HUES48 (cell line): ENCODE measurements at regions not wholly inside any gene's neighbourhood (a gene's known extent, or its start where the extent isn't known, plus 50 kb on each side); places are given as distances from the start of the nearest gene placed in this dataset.

ENCODE experiments used
- H3K27ac ChIP-seq: one replicate; pipeline ENCODE4 v1.7.0; 2013; ENCODE audit warnings: low read depth, low read length, inconsistent platforms
- H3K27me3 ChIP-seq: 2 replicates; pipeline ENCODE4 v1.6.1; 2013; ENCODE audit warnings: mild to moderate bottlenecking, low read length; ENCODE audit not compliant: control insufficient read depth, insufficient read depth
- H3K36me3 ChIP-seq: 2 replicates; pipeline ENCODE4 v1.6.1; 2013; ENCODE audit warnings: low read length; ENCODE audit not compliant: control insufficient read depth, insufficient read depth
- H3K4me1 ChIP-seq: 2 replicates; pipeline ENCODE4 v1.6.1; 2013; ENCODE audit warnings: mild to moderate bottlenecking, low read length; ENCODE audit not compliant: control insufficient read depth, insufficient read depth
- H3K4me3 ChIP-seq: 2 replicates; pipeline ENCODE4 v1.5.1; 2013; ENCODE audit warnings: mild to moderate bottlenecking, low read depth, low read length
- H3K9ac ChIP-seq: 2 replicates; pipeline ENCODE4 v1.6.1; 2013; ENCODE audit warnings: mild to moderate bottlenecking, low read depth, low read length, moderate library complexity
- H3K9me3 ChIP-seq: 2 replicates; pipeline ENCODE4 v1.6.1; 2013; ENCODE audit warnings: low read length; ENCODE audit not compliant: control insufficient read depth, insufficient read depth

DNA sequence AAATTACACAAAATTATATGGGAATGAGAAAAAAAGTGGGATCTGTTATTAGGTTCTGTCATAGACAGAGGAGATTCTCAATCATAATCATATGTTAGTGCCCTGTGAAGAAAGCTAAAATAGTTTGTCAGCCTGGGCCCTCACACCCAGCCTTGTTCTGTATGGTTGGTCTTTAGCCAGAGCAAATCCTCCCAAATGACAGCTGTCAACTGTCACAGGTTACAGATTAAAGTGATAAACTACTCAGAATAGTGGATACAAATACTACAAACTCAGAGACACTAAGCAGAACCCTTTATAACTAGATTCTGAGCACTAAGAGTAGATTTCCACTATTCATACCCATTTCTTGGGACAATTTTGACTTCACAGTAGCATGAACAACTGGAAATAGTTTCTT, 405.0 kb upstream of the MEF2C start:
- H3K27me3 ChIP-seq, result no peaks in the 10 kb centered on the region
- no peak overlapping the region for H3K9ac ChIP-seq
- H3K36me3 ChIP-seq, result no peaks in the 10 kb centered on the region
- H3K27ac ChIP-seq, result no peak overlapping the region
- H3K4me3 ChIP-seq, result no peak overlapping the region
- no peaks in the 10 kb centered on the region for H3K9me3 ChIP-seq
- no peaks in the 10 kb centered on the region for H3K4me1 ChIP-seq

- Histone ChIP-seq H3K36me3 (no peaks in the 10 kb centered on the region), H3K9me3 (no peaks in the 10 kb centered on the region), H3K27ac (no peak overlapping the region), H3K9ac (no peak overlapping the region), H3K4me1 (no peaks in the 10 kb centered on the region), H3K4me3 (no peak overlapping the region), H3K27me3 (no peaks in the 10 kb centered on the region)
Observed at GRCh38 chr5:89286320-89286719, 403.3 kb upstream of the MEF2C start.

GRCh38 chr5:89283728-89284493, 400.9 kb upstream of the MEF2C start:
- Histone ChIP-seq H3K36me3 (no peaks in the 10 kb centered on the region), H3K4me1 (no peaks in the 10 kb centered on the region), H3K9ac (no peak overlapping the region), H3K4me3 (no peak overlapping the region), H3K27me3 (no peaks in the 10 kb centered on the region), H3K27ac (no peak overlapping the region), H3K9me3 (no peaks in the 10 kb centered on the region)

DNA sequence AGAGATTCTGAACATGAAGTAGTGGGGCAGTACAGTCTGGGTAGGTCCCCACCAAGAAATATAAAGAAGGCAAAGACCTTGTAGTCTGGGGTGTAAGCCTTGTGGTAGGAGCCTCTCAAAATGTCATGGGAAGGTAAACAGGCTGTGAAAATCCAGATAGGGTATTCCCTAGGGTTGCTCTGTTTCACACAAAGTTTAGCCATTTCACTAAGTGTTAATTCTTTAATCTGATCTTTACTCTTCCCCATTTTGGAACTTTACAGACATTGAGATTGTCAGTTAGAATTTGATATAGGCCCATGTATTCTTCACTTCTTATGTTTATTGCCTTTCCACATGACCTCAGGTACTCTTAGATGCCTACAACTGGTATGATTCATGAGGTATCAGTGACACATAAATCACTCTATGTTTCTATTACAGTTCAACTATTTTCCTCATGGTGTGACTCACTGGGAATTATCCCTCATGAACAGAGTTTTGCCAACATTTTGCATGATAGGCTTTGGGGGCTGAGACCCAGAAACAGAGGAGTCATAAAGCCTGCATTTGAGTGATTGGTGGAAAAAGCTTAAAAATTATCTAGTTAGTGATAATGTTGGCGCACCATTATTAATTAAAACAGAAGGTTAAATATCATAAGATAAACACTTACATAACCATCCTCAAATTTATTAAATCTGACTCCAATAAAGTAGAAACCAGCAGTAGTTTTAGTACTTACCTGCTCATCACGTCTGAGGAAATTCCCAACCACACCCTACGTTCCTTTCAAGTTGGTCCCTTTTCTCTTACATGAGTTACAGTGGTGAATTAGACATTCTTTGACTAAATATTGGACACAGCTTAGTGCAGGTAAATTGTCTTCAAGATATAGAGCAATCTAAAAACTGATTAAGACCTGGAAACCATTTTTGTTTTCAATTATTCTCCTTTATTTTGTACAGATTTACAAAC, 399.8 kb upstream of the MEF2C start:
- Histone ChIP-seq H3K36me3 (no peaks in the 10 kb centered on the region), H3K9ac (no peak overlapping the region), H3K9me3 (no peaks in the 10 kb centered on the region), H3K27ac (no peak overlapping the region), H3K4me1 (no peaks in the 10 kb centered on the region), H3K4me3 (no peak overlapping the region), H3K27me3 (no peaks in the 10 kb centered on the region)

DNA sequence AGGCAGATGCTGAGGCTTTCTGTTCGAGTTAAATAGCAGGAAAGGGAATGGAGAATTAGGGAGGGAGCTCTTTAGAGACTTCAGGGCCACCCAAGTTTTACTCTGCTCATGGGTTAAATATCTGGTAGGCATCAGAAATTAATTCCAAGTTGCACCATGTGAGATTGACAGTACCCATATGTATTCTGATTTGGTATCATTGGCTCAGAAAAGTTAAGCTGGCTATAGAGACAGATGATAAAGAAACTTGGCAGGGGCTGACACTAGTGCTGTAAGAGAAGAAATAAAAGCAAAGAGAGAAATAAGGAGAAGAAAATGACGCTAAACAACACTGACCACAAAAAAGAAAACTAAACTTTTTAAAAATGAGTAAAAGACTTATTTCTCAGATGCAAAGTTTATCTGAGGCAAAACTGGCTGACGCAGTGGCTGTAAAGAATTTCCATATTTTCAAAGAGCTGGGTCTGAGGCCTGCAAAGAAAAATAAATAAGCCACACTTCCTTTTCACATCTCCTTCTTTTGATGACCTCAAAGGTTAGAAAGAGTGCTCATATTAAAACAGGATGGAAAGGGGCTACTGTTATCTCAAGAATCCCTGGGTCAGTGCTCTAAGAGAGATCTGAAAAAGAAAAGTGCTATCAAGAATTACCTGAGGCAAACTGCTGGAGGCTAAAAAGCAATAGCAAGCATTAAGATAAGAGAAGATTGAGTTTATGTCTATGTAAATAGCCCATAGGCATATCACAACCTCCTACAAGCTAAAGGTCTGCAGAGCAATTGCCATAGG, 399.0 kb upstream of the MEF2C start:
- Histone ChIP-seq H3K4me1 (no peaks in the 10 kb centered on the region), H3K9ac (no peak overlapping the region), H3K27ac (no peak overlapping the region), H3K9me3 (no peaks in the 10 kb centered on the region), H3K4me3 (no peak overlapping the region), H3K36me3 (no peaks in the 10 kb centered on the region), H3K27me3 (no peaks in the 10 kb centered on the region)

- Histone ChIP-seq H3K27ac (no peak overlapping the region), H3K4me1 (no peaks in the 10 kb centered on the region), H3K9me3 (no peaks in the 10 kb centered on the region), H3K9ac (no peak overlapping the region), H3K36me3 (no peaks in the 10 kb centered on the region), H3K4me3 (no peak overlapping the region), H3K27me3 (no peaks in the 10 kb centered on the region)
Observed at GRCh38 chr5:89281211-89281610, 398.2 kb upstream of the MEF2C start.

- H3K27me3 ChIP-seq, result no peaks in the 10 kb centered on the region
- no peak overlapping the region for H3K4me3 ChIP-seq
- no peak overlapping the region for H3K27ac ChIP-seq
- H3K36me3 ChIP-seq, result no peaks in the 10 kb centered on the region
- H3K9me3 ChIP-seq, result no peaks in the 10 kb centered on the region
- H3K9ac ChIP-seq, result no peak overlapping the region
- H3K4me1 ChIP-seq, result no peaks in the 10 kb centered on the region
Observed at GRCh38 chr5:89280103-89281037, 397.4 kb upstream of the MEF2C start.

DNA sequence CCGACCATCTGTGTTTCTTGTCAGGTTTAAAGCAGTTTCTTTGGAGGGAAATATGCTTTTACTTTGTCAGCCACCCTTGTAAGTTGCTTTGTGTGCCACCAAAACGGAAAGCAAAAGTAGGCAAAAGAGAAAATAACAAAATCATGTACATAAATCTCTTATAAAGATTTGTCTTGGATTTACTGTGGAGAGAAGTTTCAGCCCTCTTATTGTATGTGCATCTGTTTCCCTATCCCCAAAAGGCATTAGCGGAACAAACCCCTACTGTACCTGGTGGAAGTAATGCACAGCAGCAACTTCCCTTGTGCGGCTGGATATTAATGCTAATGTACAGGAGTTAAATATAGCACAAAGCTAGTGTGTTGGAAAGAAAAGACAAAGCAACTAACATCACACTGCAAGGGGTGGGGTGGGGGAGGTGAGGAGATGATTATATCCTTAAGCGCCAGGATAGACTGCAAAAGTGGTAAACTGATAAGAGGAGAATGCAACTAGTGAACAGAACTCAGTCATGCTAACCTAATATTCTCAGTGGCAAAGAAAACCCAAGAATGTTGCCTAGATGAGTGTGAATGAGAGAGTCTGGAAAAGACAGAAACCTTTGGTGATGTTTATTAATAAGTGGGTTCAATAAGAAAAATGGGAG, 396.5 kb upstream of the MEF2C start:
- Histone ChIP-seq H3K4me1 (no peaks in the 10 kb centered on the region), H3K9me3 (no peaks in the 10 kb centered on the region), H3K4me3 (no peak overlapping the region), H3K27ac (no peak overlapping the region), H3K36me3 (no peaks in the 10 kb centered on the region), H3K27me3 (no peaks in the 10 kb centered on the region), H3K9ac (no peak overlapping the region)

DNA sequence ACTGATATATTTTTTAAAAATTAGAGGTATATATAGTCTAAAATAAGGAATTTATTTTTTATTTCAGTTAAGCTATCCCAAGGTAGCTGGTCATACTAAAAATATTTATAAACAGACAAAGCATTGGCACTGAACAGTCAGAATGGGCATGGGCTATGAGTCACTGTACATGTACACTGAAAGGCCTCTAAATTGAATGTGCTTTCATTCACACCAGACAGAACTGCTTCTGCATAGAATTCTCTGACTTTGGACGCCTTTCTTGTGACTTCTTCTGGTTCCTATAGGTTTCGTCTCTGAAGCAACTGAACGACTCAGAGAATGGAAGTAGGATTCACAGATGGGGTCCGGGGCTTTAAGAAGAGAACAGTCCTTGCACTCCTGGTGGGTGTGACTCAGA, 394.8 kb upstream of the MEF2C start:
- H3K27ac ChIP-seq, result no peak overlapping the region
- no peaks in the 10 kb centered on the region for H3K9me3 ChIP-seq
- no peak overlapping the region for H3K4me3 ChIP-seq
- H3K9ac ChIP-seq, result no peak overlapping the region
- H3K4me1 ChIP-seq, result no peaks in the 10 kb centered on the region
- H3K27me3 ChIP-seq, result no peaks in the 10 kb centered on the region
- no peaks in the 10 kb centered on the region for H3K36me3 ChIP-seq
